IMR-90 (cell line): ENCODE measurements at regions not wholly inside any gene's neighbourhood (a gene's known extent, or its start where the extent isn't known, plus 50 kb on each side); places are given as distances from the start of the nearest gene placed in this dataset.

ENCODE experiments used
- ATAC-seq: fragments of 200-7000 bp; cut with Tn5 transposase; 2 replicates; pipeline ENCODE4 v1.9.1; 2020; ENCODE audit warnings: low read depth, mild to moderate bottlenecking, moderate library complexity
- BruUV-seq: library from RNA; stranded (reverse); fragments of 400-500 nt; replicated peaks from 2 replicates; lab custom pipeline; 2021; lab: Mats Ljungman, UMichigan
- CTCF ChIA-PET: fragments of 300-600 bp; formaldehyde crosslinking; extraction: SDS; loops from one replicate; lab custom pipeline; 2021; ENCODE audit warnings: antibody characterized with exemption; lab: Yijun Ruan, JAX
- POLR2A ChIA-PET: fragments of 300-600 bp; sonication (Branson Sonifier 250); formaldehyde crosslinking; loops from one replicate; lab custom pipeline; 2022; ENCODE audit warnings: antibody characterized with exemption; ENCODE audit not compliant: unreplicated experiment; lab: Charles Lee
- DNase-seq: peaks from one replicate; pipeline ENCODE4 v3.0.0; 2013
- H2AFZ ChIP-seq: replicated peaks from 2 replicates; pipeline ENCODE3; 2013; ENCODE audit warnings: low read length, mild to moderate bottlenecking; ENCODE audit not compliant: poor library complexity
- H2AK5ac ChIP-seq: 2 replicates; pipeline ENCODE4 v1.6.1; 2013; ENCODE audit warnings: low read depth, low read length, inconsistent platforms
- H2AK9ac ChIP-seq: replicated peaks from 2 replicates; pipeline ENCODE3; 2013; ENCODE audit warnings: mild to moderate bottlenecking, low read depth, low read length, moderate library complexity; ENCODE audit not compliant: poor library complexity
- H2BK120ac ChIP-seq: 2 replicates; pipeline ENCODE4 v1.6.1; 2013; ENCODE audit warnings: low read depth, low read length, inconsistent platforms
- H2BK15ac ChIP-seq: 3 replicates; pipeline ENCODE4 v1.6.1; 2013; ENCODE audit warnings: low read depth, low read length, inconsistent platforms
- H2BK20ac ChIP-seq: 2 replicates; pipeline ENCODE4 v1.6.1; 2013; ENCODE audit warnings: low read depth, mild to moderate bottlenecking, inconsistent platforms, low read length, moderate library complexity
- H2BK5ac ChIP-seq: 2 replicates; pipeline ENCODE4 v1.6.1; 2013; ENCODE audit warnings: mild to moderate bottlenecking, low read depth, low read length, inconsistent platforms; ENCODE audit not compliant: poor library complexity, severe bottlenecking
- H3K14ac ChIP-seq: replicated peaks from 2 replicates; pipeline ENCODE4 v1.6.1; 2013; ENCODE audit warnings: low read depth, low read length, inconsistent platforms
- H3K18ac ChIP-seq: 2 replicates; pipeline ENCODE4 v1.6.1; 2013; ENCODE audit warnings: low read depth, low read length, control low read depth
- H3K23ac ChIP-seq: 2 replicates; pipeline ENCODE4 v1.6.1; 2013; ENCODE audit warnings: low read depth, low read length, inconsistent platforms
- H3K27ac ChIP-seq: 2 replicates; pipeline ENCODE4 v1.5.1; 2013; ENCODE audit warnings: mild to moderate bottlenecking, control low read depth, low read length; ENCODE audit not compliant: insufficient read depth
- H3K27me3 ChIP-seq: 2 replicates; pipeline ENCODE4 v1.6.1; 2013; ENCODE audit warnings: low read length; ENCODE audit not compliant: control insufficient read depth, insufficient read depth
- H3K36me3 ChIP-seq: 2 replicates; pipeline ENCODE4 v1.6.1; 2013; ENCODE audit warnings: low read length, mixed read lengths; ENCODE audit not compliant: control insufficient read depth, insufficient read depth
- H3K4ac ChIP-seq: 2 replicates; pipeline ENCODE4 v1.6.1; 2013; ENCODE audit warnings: low read depth, low read length, inconsistent platforms
- H3K4me1 ChIP-seq: 2 replicates; pipeline ENCODE4 v1.6.1; 2013; ENCODE audit warnings: low read length, mixed read lengths; ENCODE audit not compliant: control insufficient read depth, insufficient read depth
- H3K4me2 ChIP-seq: 2 replicates; pipeline ENCODE4 v1.6.1; 2013; ENCODE audit warnings: low read depth, mild to moderate bottlenecking, control low read depth, low read length, moderate library complexity
- H3K4me3 ChIP-seq: 2 replicates; pipeline ENCODE4 v1.5.1; 2013; ENCODE audit warnings: low read depth, mild to moderate bottlenecking, control low read depth, low read length, moderate library complexity; ENCODE audit not compliant: insufficient read depth
- H3K56ac ChIP-seq: 2 replicates; pipeline ENCODE4 v1.6.1; 2013; ENCODE audit warnings: low read length, inconsistent platforms; ENCODE audit not compliant: insufficient read depth; ENCODE audit errors: extremely low read depth
- H3K79me1 ChIP-seq, 2 experiments: 2 replicates each; pipeline ENCODE4 v1.6.1; 2013; ENCODE audit warnings: low read length in 2 of 2, inconsistent platforms in 1 of 2, low read depth in 1 of 2
- H3K9ac ChIP-seq: 2 replicates; pipeline ENCODE4 v1.6.1; 2013; ENCODE audit warnings: low read depth, low read length, control low read depth
- H3K9me1 ChIP-seq: 2 replicates; pipeline ENCODE4 v1.6.1; 2013; ENCODE audit warnings: low read length, inconsistent platforms; ENCODE audit not compliant: insufficient read depth
- H3K9me3 ChIP-seq: 2 replicates; pipeline ENCODE4 v1.6.1; 2013; ENCODE audit warnings: low read length; ENCODE audit not compliant: control insufficient read depth, insufficient read depth
- H4K20me1 ChIP-seq: 2 replicates; pipeline ENCODE4 v1.6.1; 2013; ENCODE audit warnings: low read length, inconsistent platforms; ENCODE audit not compliant: insufficient read depth
- H4K5ac ChIP-seq: 2 replicates; pipeline ENCODE4 v1.6.1; 2013; ENCODE audit warnings: mild to moderate bottlenecking, low read depth, low read length, control low read depth
- H4K8ac ChIP-seq, 2 experiments: 2 replicates each; pipeline ENCODE4 v1.6.1; 2013; ENCODE audit warnings: low read depth in 2 of 2, low read length in 2 of 2, control low read depth in 1 of 2, inconsistent platforms in 1 of 2
- H4K91ac ChIP-seq: 2 replicates; pipeline ENCODE4 v1.6.1; 2013; ENCODE audit warnings: low read depth, low read length, inconsistent platforms; ENCODE audit not compliant: insufficient read depth
- CEBPB ChIP-seq: IDR thresholded peaks from 2 replicates; pipeline ENCODE4 v1.6.1; 2012; ENCODE audit warnings: low read depth, low read length, improper control_type of control experiment
- CHD1 ChIP-seq: IDR thresholded peaks from 2 replicates; pipeline ENCODE4 v1.6.1; 2012; ENCODE audit warnings: low read depth, low read length, improper control_type of control experiment
- MAFK ChIP-seq: IDR thresholded peaks from 2 replicates; pipeline ENCODE4 v1.6.1; 2012; ENCODE audit warnings: low read depth, low read length, improper control_type of control experiment
- MAZ ChIP-seq: IDR thresholded peaks from 2 replicates; pipeline ENCODE4 v1.6.1; 2012; ENCODE audit warnings: low read depth, mild to moderate bottlenecking, low read length, improper control_type of control experiment, moderate library complexity, borderline replicate concordance
- NFE2L2 ChIP-seq: fragments of 150-350 bp; IDR thresholded peaks from 2 replicates; pipeline ENCODE4 v1.6.1; 2016; ENCODE audit warnings: low read depth, mild to moderate bottlenecking, low read length
- RCOR1 ChIP-seq: IDR thresholded peaks from 2 replicates; pipeline ENCODE4 v1.6.1; 2012; ENCODE audit warnings: mild to moderate bottlenecking, low read length, improper control_type of control experiment; ENCODE audit not compliant: insufficient replicate concordance
- RFX5 ChIP-seq: IDR thresholded peaks from 2 replicates; pipeline ENCODE4 v1.8.0; 2012; ENCODE audit warnings: low read depth, mild to moderate bottlenecking, low read length, moderate library complexity
- WGBS, 2 experiments: methylation state at CpG; one replicate each; pipeline versions ENCODE4 v1.1.5 to v1.1.7; 2013; ENCODE audit warnings: missing lambda C conversion rate in 2 of 2; ENCODE audit not compliant: insufficient read length in 1 of 2; ENCODE audit errors: extremely low coverage in 2 of 2; 5-methylcytosine and 5-hydroxymethylcytosine counted together
- dilution Hi-C: fragments of 300-500 bp; cut with HindIII; formaldehyde crosslinking; loops from one replicate; pipeline ENCODE4 v1.14.3; 2018; ENCODE audit warnings: low sequenced_read_pairs; ENCODE audit not compliant: unreplicated experiment
- in situ Hi-C: fragments of 300-500 bp; cut with MboI; formaldehyde crosslinking; loops from 3 replicates; pipeline ENCODE4 v1.14.3; 2019; ENCODE audit warnings: low sequenced_read_pairs, inconsistent platforms, mixed read lengths
- intact Hi-C: fragments of 100-400 bp; cut with micrococcal nuclease; formaldehyde crosslinking; loops from 2 replicates; pipeline ENCODE4 v1.10.0; 2022

DNA sequence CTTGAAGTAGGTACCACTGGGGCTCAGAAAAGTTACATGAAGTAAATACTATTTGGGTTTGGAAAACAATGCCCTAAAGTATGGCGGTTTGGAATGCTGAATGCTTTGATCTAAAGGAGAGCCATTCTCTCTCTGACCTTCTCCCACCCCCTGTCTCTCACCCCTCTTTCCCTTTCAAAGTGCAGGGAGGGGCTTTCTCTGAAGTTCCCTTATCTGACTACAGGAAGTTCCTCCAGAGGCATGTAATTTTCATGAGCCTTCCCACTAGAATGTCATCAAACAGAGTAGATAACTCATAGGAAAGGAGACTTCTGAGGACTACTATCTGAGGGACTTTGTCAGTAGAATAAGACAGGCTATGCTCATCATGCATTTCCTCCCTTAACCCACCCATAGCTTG, 216.7 kb upstream of the PCSK2 start:
- in situ Hi-C loops (no loop called here), dilution Hi-C loops (no loop called here), intact Hi-C loops (no loop called here)
- Histone ChIP-seq H4K8ac (no peak overlapping the region), H3K4me1 (no peaks in the 10 kb centered on the region), H2BK15ac (no peak overlapping the region), H3K36me3 (no peaks in the 10 kb centered on the region), H3K23ac (no peak overlapping the region), H2AFZ (no peak overlapping the region), H3K56ac (no peak overlapping the region), H3K27me3 (peaks cover 2% of the 10 kb centered on the region), H2BK20ac (no peak overlapping the region), H3K14ac (no peak overlapping the region), H2BK120ac (no peak overlapping the region), H4K5ac (no peak overlapping the region), H4K91ac (no peak overlapping the region), H3K79me1 (no peaks in the 10 kb centered on the region), H3K9me1 (no peaks in the 10 kb centered on the region), H2BK5ac (no peak overlapping the region), H3K27ac (no peak overlapping the region), H4K20me1 (no peaks in the 10 kb centered on the region), H3K4me3 (no peak overlapping the region), H3K4ac (no peak overlapping the region), H3K9me3 (no peaks in the 10 kb centered on the region), H3K4me2 (no peak overlapping the region), H2AK9ac (no peak overlapping the region), H2AK5ac (no peak overlapping the region), H3K18ac (no peak overlapping the region), H3K9ac (no peak overlapping the region)
- no peak for DNase-seq
- ChIA-PET POLR2A (no interaction called here), CTCF (no interaction called here)
- no peak for TF ChIP-seq MAZ
- TF ChIP-seq CHD1 = no peak
- TF ChIP-seq RFX5 = no peak
- TF ChIP-seq NFE2L2 = no peak
- no peak for TF ChIP-seq CEBPB
- TF ChIP-seq RCOR1 = no peak
- TF ChIP-seq MAFK = no peak
- no peak for ATAC-seq
- no CpG with 5 or more reads among the region's 1 CpG for WGBS, 2 experiments
- no TSS peak for BruUV-seq
